Occipital lobe (tissue), 1 donor: ENCODE measurements at regions not wholly inside any gene's neighbourhood (a gene's known extent, or its start where the extent isn't known, plus 50 kb on each side); places are given as distances from the start of the nearest gene placed in this dataset.

Source experiments
- DNase-seq: peaks from one replicate; lab custom pipeline; 2025; lab: John Stamatoyannopoulos, UW

DNA sequence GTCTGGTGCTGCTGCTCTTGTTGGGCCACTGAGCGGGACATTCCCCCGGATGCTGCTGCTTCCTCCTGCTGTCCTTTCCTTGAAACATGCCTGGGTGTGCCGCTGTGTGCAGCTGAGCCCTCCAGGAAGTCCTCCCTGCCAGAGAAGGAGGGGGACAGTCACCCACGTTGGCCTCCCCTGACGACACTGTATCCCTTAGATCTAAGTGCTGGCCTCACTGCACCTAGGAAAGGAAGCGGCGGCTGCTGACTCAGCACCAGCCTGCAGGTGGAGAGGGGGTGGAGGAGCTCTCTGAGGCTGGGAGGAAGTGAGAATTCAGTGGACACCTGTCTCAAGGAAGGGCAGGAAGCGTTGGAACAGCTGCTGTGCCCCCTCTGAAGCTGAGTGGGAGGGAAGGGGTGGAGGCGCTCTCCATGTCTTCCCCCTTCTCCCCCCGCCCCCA lies 239.8 kb downstream of the HAUS1 start:
- no peak for DNase-seq

DNA sequence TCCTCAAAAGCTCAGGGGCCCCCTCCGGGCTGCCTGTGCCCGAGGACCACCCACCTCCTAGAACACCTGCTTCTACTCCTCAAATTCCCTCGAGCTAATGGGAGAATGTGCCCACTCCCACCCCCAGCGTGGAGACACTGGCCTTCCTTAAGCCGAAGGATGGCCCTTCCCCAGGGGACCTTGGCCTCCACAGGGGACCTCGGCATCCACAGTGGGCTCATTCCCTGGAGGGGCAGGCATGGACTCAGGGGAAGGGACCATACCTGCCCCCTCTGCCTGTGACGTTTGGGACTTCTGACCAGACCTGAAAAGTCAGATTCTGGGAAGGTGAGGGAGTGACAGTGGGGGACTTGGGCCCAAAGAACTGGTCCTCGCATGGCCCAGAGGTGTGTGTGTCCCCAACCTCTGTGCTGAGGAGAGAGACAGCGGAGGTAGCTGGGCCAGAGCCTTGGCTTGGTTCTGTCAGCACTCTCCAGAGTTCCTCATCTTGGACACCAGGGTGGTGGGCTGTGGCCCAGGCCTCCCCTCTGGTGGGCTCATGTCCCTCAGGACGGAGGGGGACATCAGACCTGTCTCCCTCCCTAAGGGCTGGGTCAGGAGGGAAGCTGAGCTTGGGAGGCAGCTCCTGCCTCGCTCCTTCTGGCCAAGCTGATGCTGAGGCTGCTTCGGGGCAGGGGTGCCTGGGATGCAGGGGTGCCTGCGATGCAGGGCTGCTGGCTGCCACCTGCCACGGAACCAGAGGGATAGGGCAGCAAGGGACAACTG lies 240.4 kb downstream of the HAUS1 start:
- no peak for DNase-seq

DNA sequence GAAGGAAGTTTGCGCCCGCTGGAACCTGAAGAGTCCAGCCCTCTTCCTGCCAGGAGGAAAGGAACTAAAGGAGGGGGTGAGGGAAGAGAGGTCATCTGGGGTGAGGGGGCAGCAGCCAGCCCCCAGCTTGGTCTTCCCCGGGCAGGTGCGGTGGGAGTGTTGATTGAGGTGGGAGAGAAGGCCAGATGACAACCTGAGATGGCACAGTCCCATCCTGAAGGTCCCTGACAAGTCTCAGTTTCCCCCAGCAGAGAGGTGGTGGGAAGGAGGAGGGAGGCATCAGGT lies 240.9 kb downstream of the HAUS1 start:
- no peak for DNase-seq

DNA sequence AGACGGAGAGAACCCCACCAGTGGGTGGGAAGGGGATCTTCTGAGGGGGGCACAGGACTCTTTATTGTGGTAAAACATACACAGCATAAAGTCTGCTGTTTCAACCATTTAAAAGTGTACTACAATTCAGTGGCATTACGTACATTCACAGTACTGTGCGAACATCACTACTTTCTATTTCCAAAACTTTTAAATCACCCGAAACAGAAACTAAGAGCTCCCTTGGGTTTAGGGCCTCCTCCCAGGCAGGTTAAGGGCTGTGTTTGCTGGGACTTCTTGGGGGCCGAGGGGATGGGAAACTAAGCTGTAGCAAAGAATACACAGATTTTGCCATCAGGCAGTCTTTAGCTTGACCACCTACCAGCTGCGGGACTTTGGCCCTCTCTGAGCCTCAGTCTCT lies 242.0 kb downstream of the HAUS1 start:
- DNase-seq, result no peak

DNA sequence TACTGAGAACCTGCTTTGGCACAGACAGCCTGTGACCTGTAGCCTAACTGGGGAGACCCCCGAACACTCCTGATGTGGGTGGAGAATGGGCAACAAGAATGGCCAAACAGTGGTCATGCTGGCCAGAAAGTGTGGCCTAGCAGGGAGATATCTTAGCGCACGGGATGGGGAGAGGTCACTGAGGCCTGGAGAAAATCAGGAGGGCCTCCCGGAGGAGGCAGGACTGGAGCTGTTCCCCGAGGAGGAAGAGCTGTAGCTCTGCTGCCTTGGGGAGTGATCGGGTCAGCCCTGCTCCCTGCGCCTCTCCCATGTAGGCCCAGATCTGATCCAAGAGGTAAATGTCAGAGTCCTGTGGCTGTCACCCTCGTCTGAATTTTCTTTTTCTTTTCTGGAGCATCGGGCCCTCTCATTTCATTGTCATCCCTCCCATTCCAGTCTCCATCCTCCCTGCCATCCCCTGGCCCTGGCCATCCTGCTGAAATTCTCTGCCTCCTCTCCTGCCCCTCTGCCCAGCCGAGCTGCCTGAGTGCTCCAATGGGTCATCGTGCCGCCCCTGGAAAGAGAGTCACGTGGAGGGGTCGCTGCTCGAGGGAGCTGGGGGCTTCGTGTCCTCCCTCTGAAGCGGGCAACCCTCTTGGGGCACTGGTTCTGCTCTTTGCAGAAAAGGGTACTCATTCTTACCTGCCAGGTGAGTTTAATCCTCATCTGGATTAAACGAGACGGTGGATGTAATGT lies 242.9 kb downstream of the HAUS1 start:
- no peak for DNase-seq

DNA sequence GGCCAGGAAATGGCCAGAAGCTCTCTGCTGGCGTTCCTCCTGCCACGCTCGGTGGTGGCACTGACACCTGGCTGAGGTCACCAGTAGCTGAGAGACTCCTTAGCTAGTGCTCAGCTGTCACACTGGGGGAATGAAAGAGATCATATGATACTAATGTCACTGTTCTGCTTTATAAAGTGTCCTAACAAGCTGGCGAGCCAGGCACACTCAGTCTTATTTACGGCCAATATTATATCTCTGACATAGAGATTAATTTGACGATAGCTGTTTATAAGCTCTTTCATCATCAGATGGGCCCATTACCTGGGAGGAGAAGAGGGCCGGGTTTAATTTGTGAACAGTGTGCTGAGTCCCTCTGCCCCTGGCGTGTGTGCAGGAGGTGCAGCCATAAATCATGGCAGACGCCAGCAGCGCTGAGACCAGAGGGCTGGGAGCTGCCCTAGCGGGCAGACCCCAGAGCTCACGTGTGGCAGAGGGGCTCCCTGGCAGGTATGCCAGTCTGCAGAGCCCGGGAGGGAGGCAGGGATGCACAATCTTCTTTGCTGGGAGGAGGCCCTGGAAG lies 246.5 kb downstream of the HAUS1 start:
- DNase-seq, result no peak

DNA sequence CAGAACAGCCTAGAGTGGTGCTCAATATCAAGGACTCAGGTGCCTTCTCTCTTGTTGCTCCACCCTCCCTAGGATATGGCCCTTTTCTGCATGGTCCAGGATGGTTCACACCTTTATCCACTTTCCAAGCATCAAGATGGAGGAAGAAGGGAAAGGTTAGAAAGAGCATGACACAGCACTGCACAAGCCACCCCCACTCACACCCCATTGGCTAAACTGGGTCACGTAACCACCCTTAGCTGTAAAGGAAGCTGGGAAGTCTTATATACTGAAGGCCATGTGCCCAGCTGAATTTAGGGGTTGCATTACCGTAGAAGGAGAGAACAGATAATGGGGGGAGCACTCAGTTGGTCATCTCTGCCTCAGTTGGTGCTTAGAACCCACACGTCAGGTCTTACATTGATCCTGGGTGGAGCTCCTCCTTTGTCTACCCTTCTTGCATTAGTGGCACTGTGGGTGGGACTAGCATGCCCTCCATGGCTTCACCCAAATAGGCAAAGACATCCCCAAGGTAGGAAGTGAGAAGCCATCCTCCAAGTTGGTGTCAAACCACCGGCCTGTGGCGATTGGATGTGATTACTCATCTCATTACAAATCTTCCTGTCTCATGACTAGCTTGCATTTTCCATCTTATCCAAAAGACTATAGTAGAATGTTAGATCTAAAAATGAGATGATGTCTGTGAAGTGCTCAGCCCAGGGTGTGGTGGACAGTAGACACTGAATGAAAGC lies 248.5 kb downstream of the HAUS1 start:
- no peak for DNase-seq

DNA sequence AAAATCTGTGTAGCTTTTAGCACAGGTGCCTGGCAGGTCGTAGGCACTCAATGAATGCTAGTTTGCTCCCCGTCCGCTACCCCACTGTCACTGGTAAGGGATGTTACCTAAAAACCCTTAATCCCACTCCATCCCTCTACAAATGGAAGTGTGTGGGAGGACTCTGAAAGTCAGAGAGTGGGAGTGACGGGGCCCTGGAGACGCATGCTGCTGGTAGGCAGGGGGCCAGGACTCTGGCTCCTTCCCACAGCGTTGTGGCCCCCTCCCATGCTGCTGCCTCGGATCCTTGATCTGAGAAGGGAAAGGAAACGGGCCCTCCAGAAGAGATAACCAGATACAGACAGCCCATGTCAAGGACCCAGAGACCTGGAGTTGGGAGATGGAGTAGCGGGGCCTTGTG lies 249.3 kb downstream of the HAUS1 start:
- DNase-seq, result no peak

DNA sequence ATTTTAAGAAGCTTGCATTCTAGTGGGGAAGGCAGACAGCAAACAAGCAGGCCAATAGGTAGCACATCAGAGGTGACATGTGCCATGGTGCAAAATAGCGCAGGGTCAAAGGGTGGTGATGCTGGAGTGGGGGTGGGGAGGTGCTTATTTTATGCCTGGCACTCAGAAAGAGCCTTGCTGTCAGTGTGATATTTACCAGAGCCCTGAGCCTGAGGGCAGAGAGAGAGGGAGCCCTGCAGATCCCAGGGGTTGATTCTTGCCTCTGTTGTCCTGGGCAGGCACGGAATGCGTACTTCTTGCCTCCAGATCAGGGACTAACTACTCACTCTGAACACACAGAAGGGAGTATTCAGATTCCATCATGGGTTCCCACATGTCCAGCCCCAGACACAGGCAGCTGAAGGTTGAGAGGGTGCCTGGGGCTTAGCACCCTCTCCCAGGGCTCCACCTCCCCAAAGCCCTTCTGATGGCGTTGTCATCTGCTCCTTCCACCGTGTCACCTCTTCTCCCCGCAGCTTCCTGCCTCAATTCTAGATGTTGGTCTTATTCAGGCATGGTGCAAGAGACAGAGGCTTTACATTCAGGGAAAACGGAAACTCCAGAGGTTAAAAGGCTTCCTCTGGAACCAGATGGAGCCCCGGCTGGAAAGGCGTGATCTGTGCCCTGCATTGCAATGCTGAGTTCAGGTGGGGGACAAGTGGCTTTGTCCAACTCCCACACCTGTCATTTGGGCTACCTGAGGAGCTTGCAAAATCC lies 252.3 kb downstream of the HAUS1 start:
- no peak for DNase-seq

DNA sequence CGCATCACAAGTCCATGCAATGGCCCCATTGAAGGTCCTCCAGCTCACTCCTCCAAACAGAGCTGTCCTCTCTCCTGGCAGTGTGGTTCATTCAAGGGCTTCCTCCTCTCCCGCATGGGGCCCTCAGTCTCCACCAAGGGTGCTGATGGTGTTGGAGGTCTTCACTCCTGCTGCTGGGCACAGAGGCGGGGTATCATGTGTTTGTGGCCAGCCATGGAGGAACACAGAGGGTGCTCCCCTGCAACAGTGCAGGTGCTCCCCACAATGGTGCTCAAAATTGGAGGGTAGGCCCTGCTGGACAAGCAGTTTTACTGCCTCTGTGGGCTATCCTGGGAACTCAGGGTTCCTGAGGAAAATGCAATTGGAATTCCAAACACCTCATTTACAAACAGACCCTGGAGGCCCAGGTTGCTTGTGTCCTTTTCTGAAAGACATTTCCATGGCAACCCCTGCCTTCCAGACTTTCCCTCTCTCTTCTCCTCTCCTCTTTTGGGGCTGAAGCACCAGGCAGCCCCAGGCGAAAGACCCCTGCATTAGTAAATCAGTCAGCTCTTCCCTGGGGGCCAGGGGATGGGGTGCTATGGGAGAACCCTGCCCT lies 256.0 kb downstream of the HAUS1 start:
- no peak for DNase-seq

DNA sequence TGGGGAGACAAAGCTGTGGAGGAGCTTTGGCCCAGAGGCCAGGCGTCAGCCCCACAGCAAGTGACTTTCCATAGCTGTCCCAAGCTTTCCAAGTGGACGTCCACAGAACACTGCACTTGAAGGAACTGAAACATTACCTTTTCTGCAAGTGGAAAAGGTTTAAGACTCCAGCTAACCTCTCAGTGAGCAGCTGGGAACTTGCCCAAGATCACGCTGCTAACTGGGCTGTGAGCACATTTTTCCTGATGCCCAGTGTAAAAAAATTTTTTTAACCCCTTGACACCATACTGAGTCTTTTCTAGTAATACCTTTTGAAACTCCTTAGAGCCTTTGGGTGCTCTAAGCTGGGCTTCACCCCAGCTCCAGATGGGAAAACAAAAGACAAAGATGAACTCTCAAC lies 256.7 kb downstream of the HAUS1 start:
- no peak for DNase-seq

DNA sequence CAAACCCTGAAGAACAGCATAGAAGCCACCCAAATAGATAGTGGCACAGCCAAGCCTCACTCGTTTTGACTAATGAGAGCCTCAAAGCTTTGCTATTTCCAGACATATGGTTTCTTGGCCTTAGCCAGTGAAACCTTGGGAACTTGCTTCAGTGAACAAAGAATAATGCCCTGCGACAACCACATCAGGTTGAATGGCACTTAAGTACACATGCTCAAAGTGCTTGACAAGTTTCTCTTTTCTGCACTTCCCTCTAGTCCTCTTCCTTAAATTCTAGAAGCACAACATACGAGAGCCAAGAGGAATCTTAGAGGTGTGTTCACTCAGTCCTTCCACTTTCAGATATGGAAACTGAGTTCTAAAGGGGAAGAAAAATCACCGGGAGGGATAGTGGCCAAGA lies 258.3 kb downstream of the HAUS1 start:
- no peak for DNase-seq

DNA sequence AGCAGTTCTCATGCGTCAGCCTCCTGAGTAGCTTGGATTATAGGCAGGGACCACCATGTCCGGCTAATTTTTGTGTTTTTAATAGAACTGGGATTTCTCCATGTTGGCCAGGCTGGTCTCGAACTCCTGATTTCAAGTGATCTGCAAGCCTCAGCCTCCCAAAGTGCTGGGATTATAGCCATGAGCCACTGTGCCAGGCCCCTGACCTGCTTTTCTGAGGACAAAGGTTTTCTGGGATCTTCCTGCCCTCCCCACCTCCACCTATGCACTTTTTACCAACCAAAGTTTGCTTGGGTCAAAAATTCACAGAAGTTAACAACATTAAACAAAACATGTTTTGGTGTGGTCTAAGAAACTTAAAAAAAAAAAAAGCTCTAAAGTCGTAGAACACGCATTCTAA lies 259.9 kb downstream of the HAUS1 start:
- DNase-seq, result no peak

DNA sequence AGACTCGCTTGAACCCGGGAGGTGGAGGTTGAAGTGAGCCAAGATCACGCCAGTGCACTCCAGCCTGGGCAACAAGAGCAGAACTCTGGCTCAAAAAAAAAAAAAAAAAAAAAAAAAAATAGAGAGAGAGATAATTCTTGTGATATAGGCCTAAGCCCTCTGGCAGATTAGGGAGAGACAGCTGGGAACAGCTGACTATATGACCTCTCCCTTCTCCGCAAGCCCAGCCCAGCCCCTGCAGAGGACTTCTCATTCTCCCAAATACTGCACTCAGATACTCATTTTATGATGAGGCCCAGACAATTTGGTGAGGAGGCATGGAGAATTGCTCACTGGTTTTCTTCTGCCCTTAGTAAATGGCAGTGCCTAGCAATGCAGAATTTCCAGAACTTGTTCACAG lies 262.0 kb downstream of the HAUS1 start:
- DNase-seq, result no peak

DNA sequence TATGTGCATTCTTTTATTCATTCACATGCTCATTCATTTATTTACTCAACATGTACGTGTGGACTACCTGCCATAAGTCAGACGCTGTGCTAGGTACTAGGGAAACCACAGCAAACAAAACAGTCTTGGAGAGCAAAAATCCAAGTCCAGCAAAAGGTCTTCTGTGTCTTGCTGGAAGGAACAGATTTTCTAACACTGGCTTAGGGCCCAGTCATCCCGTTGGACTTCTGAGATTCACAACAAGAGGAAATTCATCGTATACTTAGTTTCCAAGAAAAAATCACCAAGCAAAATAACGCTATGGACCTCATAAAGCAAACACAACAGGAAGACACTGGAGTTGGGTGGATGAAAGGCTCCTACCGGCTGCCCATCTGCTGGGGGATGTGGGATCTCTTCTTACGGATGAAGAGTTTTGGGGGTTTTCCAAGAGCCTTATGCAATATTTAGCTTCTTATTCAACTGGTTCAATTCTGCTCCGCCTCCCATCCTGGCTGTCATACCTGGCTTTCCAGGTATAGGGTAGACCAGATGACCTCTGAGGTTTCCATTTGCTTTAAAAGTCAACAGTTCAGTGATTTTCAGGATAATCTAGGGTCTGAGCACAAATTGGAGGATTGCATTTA lies 262.7 kb downstream of the HAUS1 start:
- DNase-seq, result no peak

DNA sequence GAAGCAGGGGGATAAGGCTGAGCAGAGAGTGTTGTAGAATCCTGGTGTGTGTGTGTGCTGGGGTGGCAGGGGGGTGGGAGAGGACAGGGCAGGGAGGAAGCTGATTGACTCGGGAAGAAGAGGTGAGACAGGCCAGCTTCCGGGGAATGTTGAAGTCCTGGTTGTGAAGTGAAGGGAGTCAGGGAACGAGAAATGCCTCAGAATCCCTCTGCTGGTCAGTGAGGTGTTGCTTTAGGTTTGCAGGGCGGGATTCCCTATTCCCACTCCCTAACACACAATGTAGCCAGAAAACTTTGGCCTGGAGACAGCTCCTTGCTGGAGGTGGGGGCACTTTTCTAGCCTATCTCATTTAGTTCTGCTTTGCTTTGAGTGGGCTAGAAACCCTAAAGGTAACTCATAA lies 265.1 kb downstream of the HAUS1 start:
- DNase-seq, result no peak

DNA sequence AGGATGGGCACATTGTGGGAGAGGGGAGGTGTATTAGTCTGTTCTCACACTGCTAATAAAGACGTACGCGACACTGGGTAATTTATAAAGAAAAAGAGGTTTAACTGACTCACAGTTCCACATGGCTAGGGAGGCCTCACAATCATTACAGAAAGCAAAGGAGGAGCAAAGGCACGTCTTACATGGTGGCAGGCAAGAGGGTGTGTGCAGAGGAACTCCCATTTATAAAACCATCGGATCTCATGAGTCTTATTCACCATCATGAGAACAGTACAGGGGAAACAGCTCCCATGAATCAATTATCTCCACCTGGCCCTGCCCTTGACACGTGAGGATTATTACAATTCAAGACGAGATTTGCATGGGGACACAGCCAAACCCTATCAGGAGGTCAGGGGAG lies 266.7 kb downstream of the HAUS1 start:
- no peak for DNase-seq

DNA sequence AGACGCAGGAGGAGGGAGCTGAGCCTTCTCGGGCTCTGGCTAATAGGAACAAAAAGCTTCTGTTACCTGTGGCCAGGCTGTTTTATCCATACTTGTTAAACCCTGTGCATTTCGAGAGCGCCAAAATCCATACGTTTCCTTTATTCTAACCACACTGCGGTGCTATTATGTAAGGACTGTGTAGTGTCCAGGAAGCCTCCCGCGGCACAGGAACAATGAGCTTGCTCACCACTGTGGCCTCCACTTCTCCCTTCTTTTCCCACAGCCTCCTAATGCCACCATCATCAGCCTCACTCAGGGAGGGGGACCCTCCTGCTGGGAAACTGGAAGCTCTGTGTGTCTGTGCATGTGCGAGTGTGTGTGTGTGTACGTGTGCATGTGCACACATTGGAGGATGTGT lies 268.5 kb downstream of the HAUS1 start:
- DNase-seq, result no peak

DNA sequence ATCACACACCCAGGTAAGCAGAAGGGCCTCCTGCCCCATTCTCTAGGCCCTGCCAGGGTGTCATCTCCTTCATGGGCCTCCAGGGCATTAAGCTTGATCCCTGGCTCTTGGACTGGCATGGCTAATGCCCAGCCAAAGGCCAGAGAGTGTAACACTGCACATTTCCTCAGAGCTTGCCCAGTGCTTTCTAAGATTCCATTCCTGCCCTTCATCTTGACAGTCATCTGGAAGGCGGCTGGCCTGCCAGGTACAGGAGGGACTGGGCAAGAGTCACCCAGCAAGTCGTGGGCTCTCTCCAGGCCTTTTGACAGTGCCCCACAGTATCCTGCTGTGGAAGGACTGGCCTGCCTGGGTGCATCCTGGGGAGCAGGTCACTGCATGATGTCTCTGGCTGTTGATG lies 268.9 kb downstream of the HAUS1 start:
- no peak for DNase-seq

DNA sequence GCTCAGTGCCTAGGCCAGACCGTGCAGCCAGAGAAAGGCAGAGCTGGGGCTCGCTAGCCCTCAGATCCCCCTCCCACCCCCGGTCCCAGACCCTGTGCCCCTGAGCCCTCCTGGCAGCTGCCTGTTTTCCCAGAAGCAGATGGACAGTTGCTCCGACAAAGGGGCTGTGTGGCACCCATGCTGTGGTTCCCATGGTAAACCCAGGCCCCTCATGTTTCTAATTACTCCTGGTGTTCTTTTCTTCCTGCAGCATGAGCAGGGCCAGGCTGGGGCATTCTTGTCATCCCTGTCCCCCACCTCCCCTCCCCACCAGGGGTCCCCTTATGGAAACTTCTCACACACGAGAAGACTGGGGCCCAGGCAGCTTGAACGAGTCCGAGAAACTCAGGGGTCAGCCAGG lies 269.6 kb downstream of the HAUS1 start:
- no peak for DNase-seq

DNA sequence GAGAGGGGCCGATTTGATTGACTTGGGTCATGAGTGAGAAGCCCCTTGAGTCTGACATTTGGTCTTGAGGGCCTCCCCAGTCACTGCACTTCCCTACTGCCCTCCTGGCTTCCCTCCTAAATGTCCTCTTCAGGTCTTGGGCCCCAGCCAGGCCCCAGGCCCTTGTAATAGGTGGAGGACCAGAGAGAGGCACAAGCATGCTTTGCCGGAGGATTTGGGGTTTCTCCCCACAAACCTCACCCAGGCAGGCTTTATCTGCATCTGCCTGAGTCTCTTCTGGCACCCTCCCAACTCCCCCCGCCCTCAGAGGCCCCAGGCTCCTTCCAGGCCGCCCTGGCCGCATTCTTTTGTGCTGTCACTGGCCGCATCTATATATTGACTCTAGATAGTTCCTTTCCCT lies 270.7 kb downstream of the HAUS1 start:
- no peak for DNase-seq
